GM12878 (cell line): ENCODE measurements at regions not wholly inside any gene's neighbourhood (a gene's known extent, or its start where the extent isn't known, plus 50 kb on each side); places are given as distances from the start of the nearest gene placed in this dataset.

Experiments
- ATAC-seq: fragments of 200-7000 bp; cut with Tn5 transposase; 3 replicates; pipeline ENCODE4 v1.9.1; 2020; ENCODE audit warnings: mild to moderate bottlenecking, moderate library complexity
- BruUV-seq: library from RNA; stranded (reverse); fragments of 400-500 nt; replicated peaks from 2 replicates; lab custom pipeline; 2021; lab: Mats Ljungman, UMichigan
- CTCF ChIA-PET: fragments of 300-600 bp; sonication (Branson Sonifier 250); formaldehyde crosslinking; extraction: SDS; loops from one replicate; lab custom pipeline; 2021; ENCODE audit warnings: inconsistent platforms; lab: Yijun Ruan, JAX
- POLR2A ChIA-PET: fragments of 350-600 bp; formaldehyde crosslinking; extraction: SDS; loops from one replicate; lab custom pipeline; 2021; ENCODE audit warnings: inconsistent platforms; lab: Charles Lee
- RAD21 ChIA-PET: fragments of 300-600 bp; sonication (Branson Sonifier 250); formaldehyde crosslinking; loops from one replicate; lab custom pipeline; 2023; ENCODE audit warnings: antibody characterized with exemption; ENCODE audit not compliant: unreplicated experiment; lab: Charles Lee
- SMC1A ChIA-PET: fragments of 300-600 bp; sonication (Branson Sonifier 250); formaldehyde crosslinking; loops from one replicate; lab custom pipeline; 2023; ENCODE audit not compliant: unreplicated experiment, uncharacterized antibody; lab: Charles Lee
- DNase-seq: peaks from one replicate; pipeline ENCODE4 v3.0.0-alpha.2; 2011; ENCODE audit warnings: low read depth, low spot score
- FAIRE-seq: peaks from 3 replicates; lab custom pipeline; 2011; peaks lifted over from hg19 to GRCh38; lab: Jason Lieb, UNC
- H2AFZ ChIP-seq: 2 replicates; pipeline ENCODE4 v1.6.0; 2011; ENCODE audit warnings: low read depth, low read length, control low read depth; ENCODE audit not compliant: control insufficient read depth
- H3K27ac ChIP-seq: 2 replicates; pipeline ENCODE4 v1.5.1; 2011; ENCODE audit warnings: control low read depth; ENCODE audit not compliant: control insufficient read depth, insufficient read depth
- H3K27me3 ChIP-seq, 2 experiments: replicated peaks in 1 of 2; 2 replicates each; pipeline versions ENCODE4 v1.6.0 to v1.6.1; 2011; ENCODE audit warnings: low read length in 1 of 2; ENCODE audit not compliant: control insufficient read depth in 2 of 2, insufficient read depth in 2 of 2
- H3K36me3 ChIP-seq, 2 experiments: 2 replicates each; pipeline ENCODE4 v1.5.1; 2011; ENCODE audit warnings: low read length in 1 of 2; ENCODE audit not compliant: control insufficient read depth in 2 of 2, insufficient read depth in 2 of 2
- H3K4me1 ChIP-seq: 2 replicates; pipeline ENCODE4 v1.6.1; 2011; ENCODE audit warnings: mild to moderate bottlenecking, low read length, moderate library complexity, mixed read lengths; ENCODE audit not compliant: control insufficient read depth, insufficient read depth
- H3K4me2 ChIP-seq: 2 replicates; pipeline ENCODE4 v1.6.0; 2011; ENCODE audit warnings: control low read depth; ENCODE audit not compliant: control insufficient read depth, insufficient read depth
- H3K4me3 ChIP-seq: fragments of 200-600 bp; sonication (generic); 2 replicates; pipeline ENCODE4 v1.5.1; 2016
- H3K79me2 ChIP-seq: 2 replicates; pipeline ENCODE4 v1.6.0; 2011; ENCODE audit warnings: low read length; ENCODE audit not compliant: control insufficient read depth, insufficient read depth
- H3K9ac ChIP-seq: 2 replicates; pipeline ENCODE4 v1.8.0; 2011; ENCODE audit warnings: low read length, control low read depth, mixed read lengths; ENCODE audit not compliant: control insufficient read depth, insufficient read depth
- H3K9me3 ChIP-seq: replicated peaks from 3 replicates; pipeline ENCODE4 v1.5.1; 2011; ENCODE audit warnings: mild to moderate bottlenecking, low read length; ENCODE audit not compliant: control insufficient read depth, insufficient read depth
- H4K20me1 ChIP-seq: 2 replicates; pipeline ENCODE4 v1.6.0; 2011; ENCODE audit not compliant: control insufficient read depth, insufficient read depth
- CTCF ChIP-seq, 3 experiments: IDR thresholded peaks in 2 of 3; conservative IDR thresholded peaks in 1 of 3; 2 replicates each; pipeline ENCODE4 v1.5.1; 2011; ENCODE audit warnings: low read depth in 3 of 3, low read length in 3 of 3, mild to moderate bottlenecking in 3 of 3, control low read depth in 2 of 3, moderate library complexity in 2 of 3, inconsistent platforms in 1 of 3, mixed read lengths in 1 of 3; ENCODE audit not compliant: control insufficient read depth in 2 of 3, insufficient read depth in 1 of 3; ENCODE audit errors: extremely low read depth in 1 of 3
- PBX3 ChIP-seq: IDR thresholded peaks from 2 replicates; pipeline ENCODE4 v1.6.1; 2011; ENCODE audit warnings: mild to moderate bottlenecking, low read depth, low read length, moderate library complexity; ENCODE audit not compliant: insufficient replicate concordance
- POLR2A ChIP-seq: IDR thresholded peaks from 2 replicates; pipeline ENCODE4 v1.6.1; 2011; ENCODE audit warnings: low read depth, mild to moderate bottlenecking, low read length
- RAD21 ChIP-seq: IDR thresholded peaks from 2 replicates; pipeline ENCODE4 v1.6.1; 2011; ENCODE audit warnings: mild to moderate bottlenecking, low read depth, low read length, moderate library complexity; ENCODE audit not compliant: insufficient read depth
- SMC3 ChIP-seq: IDR thresholded peaks from 2 replicates; pipeline ENCODE4 v1.6.1; 2011; ENCODE audit warnings: low read length, improper control_type of control experiment, borderline replicate concordance
- ZBTB33 ChIP-seq: fragments of 450-650 bp; IDR thresholded peaks from 2 replicates; pipeline ENCODE4 v1.6.1; 2017; ENCODE audit warnings: mild to moderate bottlenecking
- WGBS: methylation state at CpG from one replicate; pipeline ENCODE4 v1.1.6; 2016; ENCODE audit warnings: low lambda C conversion rate; ENCODE audit not compliant: insufficient replicate concordance, insufficient coverage; ENCODE audit errors: missing lambda C conversion rate; 5-methylcytosine and 5-hydroxymethylcytosine counted together
- in situ Hi-C: fragments of 300-500 bp; cut with MboI; formaldehyde crosslinking; loops from 9 replicates; pipeline ENCODE4 v1.14.3; 2018; ENCODE audit warnings: mixed read lengths
- intact Hi-C: fragments of 100-400 bp; cut with micrococcal nuclease; formaldehyde crosslinking; loops from one replicate; pipeline ENCODE4 v1.14.2; 2022; ENCODE audit not compliant: unreplicated experiment

GRCh38 chr9:22813529-22813928 lies 366.9 kb downstream of the DMRTA1 start:
- in situ Hi-C loops (no loop called here), intact Hi-C loops (loop anchor here (5.0 to 10.0 kb wide), 2 partner anchors 274 to 671 kb away; no protein-coding TSS in a partner anchor)
- Histone ChIP-seq H3K9me3 (no peaks in the 10 kb centered on the region), H3K9ac (no peak overlapping the region), H3K79me2 (no peaks in the 10 kb centered on the region), H3K4me1 (no peaks in the 10 kb centered on the region), H4K20me1 (no peaks in the 10 kb centered on the region), H3K36me3 (no peaks in the 10 kb centered on the region), H3K27ac (no peak overlapping the region), H3K4me2 (no peak overlapping the region), H3K27me3 (no peaks in the 10 kb centered on the region), H3K4me3 (no peak overlapping the region), H2AFZ (no peak overlapping the region)
- SMC1A ChIA-PET: interaction anchor here (1.1 to 2.8 kb wide), 6 partner anchors 97 to 507 kb away, joined by 3 to 9 read pairs (median 4); no protein-coding TSS in a partner anchor
- WGBS: 62% methylated on average over 2 of the region's 2 CpGs
- TF ChIP-seq SMC3 (peak; percentile 32; the same call in 1 of the 2 replicates), PBX3 (no peak), ZBTB33 (no peak), POLR2A (no peak), CTCF (IDR thresholded peaks at IDR 0.05 in 2 of 3, conservative IDR thresholded peaks at IDR 0.05 in 1 of 3; ENCODE audit: control insufficient read depth in 2 of 3, extremely low read depth in 1 of 3, insufficient read depth in 1 of 3, low read depth in 3 of 3, low read length in 3 of 3) (peak in 1 of 3 experiments; percentile 49; a peak in 2 of 6 replicates), RAD21 (peak; percentile 55)
- no peak for DNase-seq
- peak; percentile 74 for ATAC-seq
- FAIRE-seq: no peak
- POLR2A ChIA-PET: no interaction called here
- RAD21 ChIA-PET: interaction anchor here (0.8 to 2.1 kb wide), 9 partner anchors 12 to 679 kb away, joined by 3 to 17 read pairs (median 4); no protein-coding TSS in a partner anchor
- CTCF ChIA-PET: interaction anchor here (0.8 to 2.1 kb wide), 11 partner anchors 46 to 1431 kb away, joined by 3 to 15 read pairs (median 3); no protein-coding TSS in a partner anchor
- no TSS peak for BruUV-seq
